Right atrium auricular region (tissue), 2 donors: ENCODE measurements at regions not wholly inside any gene's neighbourhood (a gene's known extent, or its start where the extent isn't known, plus 50 kb on each side); places are given as distances from the start of the nearest gene placed in this dataset.

ENCODE experiments used
- DNase-seq: peaks from one replicate; pipeline ENCODE4 v3.0.0-alpha.2; 2019; ENCODE audit warnings: low spot score
- H3K27ac ChIP-seq, 2 donors: fragments of 200-600 bp; sonication (generic); 1 replicate in 1 of 2; 2 replicates in 1 of 2; pipeline ENCODE4 v1.5.1; 2016 to 2019
- H3K27me3 ChIP-seq, 2 donors: fragments of 200-600 bp; sonication (generic); one replicate each; pipeline versions ENCODE4 v1.5.1 to v1.6.0; 2017 to 2019
- H3K36me3 ChIP-seq: fragments of 200-600 bp; sonication (generic); one replicate; pipeline ENCODE4 v1.5.1; 2016
- H3K4me1 ChIP-seq, 2 donors: fragments of 200-600 bp; sonication (generic); one replicate each; pipeline versions ENCODE4 v1.5.1 to v1.6.0; 2017 to 2019
- H3K4me3 ChIP-seq, 2 donors: fragments of 200-600 bp; sonication (generic); 1 replicate in 1 of 2; 2 replicates in 1 of 2; pipeline ENCODE4 v1.5.1; 2017 to 2019; ENCODE audit warnings: mild to moderate bottlenecking in 1 of 2, moderate library complexity in 1 of 2
- H3K9me3 ChIP-seq, 2 donors: fragments of 200-600 bp; sonication (generic); one replicate each; pipeline ENCODE4 v1.5.1; 2019
- CTCF ChIP-seq, 2 donors: fragments of 200-600 bp; sonication (generic); IDR thresholded peaks; one replicate each; pipeline ENCODE4 v1.5.1; 2019; ENCODE audit warnings: antibody characterized with exemption in 2 of 2

DNA sequence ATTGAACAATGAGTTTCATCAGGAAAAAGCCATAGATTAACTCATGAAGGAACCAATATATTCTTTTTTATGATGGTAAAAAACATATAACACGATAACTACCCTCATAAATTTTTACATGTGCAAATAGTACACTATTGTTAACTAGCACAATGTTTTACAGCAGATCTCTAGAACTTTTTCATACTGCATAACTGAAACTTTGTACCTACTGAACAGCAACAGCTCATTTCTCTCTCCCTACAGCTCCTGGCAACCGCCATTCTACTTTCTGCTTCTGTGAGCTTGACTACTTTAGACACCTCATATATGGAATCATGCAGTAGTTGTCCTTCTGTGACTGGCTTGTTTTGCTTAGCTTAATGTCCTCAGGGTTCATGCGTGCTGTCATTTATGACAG is 235.4 kb downstream of the NFKBIZ start:
- Histone ChIP-seq H3K4me3 (no peak overlapping the region), H3K27ac (no peak overlapping the region), H3K4me1 (peaks cover 0 to 2% of the 10 kb centered on the region in 2 donors), H3K27me3 (no peaks in the 10 kb centered on the region), H3K36me3 (no peaks in the 10 kb centered on the region), H3K9me3 (no peaks in the 10 kb centered on the region)
- no peak for DNase-seq
- TF ChIP-seq CTCF (IDR thresholded peaks at IDR 0.05): no peak

- Histone ChIP-seq H3K9me3 (no peaks in the 10 kb centered on the region), H3K4me1 (peaks cover 0 to 6% of the 10 kb centered on the region in 2 donors), H3K27me3 (no peaks in the 10 kb centered on the region), H3K27ac (no peak overlapping the region), H3K4me3 (no peak overlapping the region), H3K36me3 (no peaks in the 10 kb centered on the region)
- no peak for TF ChIP-seq CTCF (IDR thresholded peaks at IDR 0.05)
- no peak for DNase-seq
Measured at GRCh38 chr3:102085431-102086176, 236.3 kb downstream of the NFKBIZ start.

- no peaks in the 10 kb centered on the region for H3K9me3 ChIP-seq
- H3K4me1 ChIP-seq: peaks cover 0 to 13% of the 10 kb centered on the region in 2 donors
- no peak for TF ChIP-seq CTCF (IDR thresholded peaks at IDR 0.05)
- no peak overlapping the region for H3K4me3 ChIP-seq
- no peak overlapping the region for H3K27ac ChIP-seq
- no peaks in the 10 kb centered on the region for H3K27me3 ChIP-seq
- DNase-seq: no peak
- no peaks in the 10 kb centered on the region for H3K36me3 ChIP-seq
Measured at GRCh38 chr3:102087236-102087635, 237.9 kb downstream of the NFKBIZ start.

DNA sequence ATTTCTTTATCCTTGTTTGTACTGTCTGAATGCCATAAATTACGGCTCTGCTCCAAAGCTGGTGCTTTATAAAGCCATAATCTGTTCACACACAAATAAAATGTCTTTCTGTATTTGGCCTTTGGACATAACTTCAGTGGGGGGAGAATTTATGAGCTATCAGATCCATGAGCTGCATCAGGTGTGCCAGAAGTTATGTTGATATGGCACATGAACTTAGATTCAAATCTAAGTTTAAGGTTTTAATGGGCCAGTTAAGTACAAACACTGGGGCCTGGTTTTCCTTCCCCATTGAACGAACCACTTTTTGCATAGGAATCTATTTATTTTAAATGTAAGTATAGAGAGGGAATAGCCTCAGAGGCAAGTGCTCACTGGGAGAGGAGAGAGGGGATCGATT is 239.9 kb downstream of the NFKBIZ start:
- H3K27me3 ChIP-seq: no peaks in the 10 kb centered on the region
- no peaks in the 10 kb centered on the region for H3K36me3 ChIP-seq
- H3K27ac ChIP-seq: no peak overlapping the region
- no peak for DNase-seq
- peaks cover 0 to 13% of the 10 kb centered on the region in 2 donors for H3K4me1 ChIP-seq
- no peak for TF ChIP-seq CTCF (IDR thresholded peaks at IDR 0.05)
- H3K9me3 ChIP-seq: no peaks in the 10 kb centered on the region
- no peak overlapping the region for H3K4me3 ChIP-seq

GRCh38 chr3:102089904-102090720 is 240.8 kb downstream of the NFKBIZ start:
- TF ChIP-seq CTCF (IDR thresholded peaks at IDR 0.05): no peak
- Histone ChIP-seq H3K36me3 (no peaks in the 10 kb centered on the region), H3K9me3 (no peaks in the 10 kb centered on the region), H3K27me3 (no peaks in the 10 kb centered on the region), H3K27ac (no peak overlapping the region), H3K4me3 (no peak overlapping the region), H3K4me1 (peaks cover 0 to 13% of the 10 kb centered on the region in 2 donors)
- DNase-seq: no peak
